ENCODE measurements at regions not wholly inside any gene's neighbourhood (a gene's known extent, or its start where the extent isn't known, plus 50 kb on each side); places are given as distances from the start of the nearest gene placed in this dataset.

- Histone ChIP-seq H3K4me3 (ENCODE audit: low read length in 3 of 3) (no peak overlapping the region), H3K36me3 (ENCODE audit: control insufficient read depth in 2 of 3, insufficient read depth in 3 of 3, low read length in 3 of 3) (no peaks in the 10 kb centered on the region), H3K27me3 (ENCODE audit: control insufficient read depth, insufficient read depth, low read length) (no peaks in the 10 kb centered on the region), H3K4me1 (ENCODE audit: control insufficient read depth in 2 of 3, insufficient read depth in 2 of 3, low read depth in 1 of 3, low read length in 3 of 3) (no peaks in the 10 kb centered on the region), H3K9me3 (ENCODE audit: control insufficient read depth in 2 of 3, insufficient read depth in 1 of 3, low read length in 3 of 3) (no peaks in the 10 kb centered on the region), H3K9ac (ENCODE audit: low read length in 3 of 3) (no peak overlapping the region), H3K27ac (ENCODE audit: low read depth in 2 of 2, low read length in 2 of 2) (no peak overlapping the region)
- TF ChIP-seq CTCF (IDR thresholded peaks at IDR 0.05; ENCODE audit: borderline replicate concordance, extremely low read depth, insufficient read depth) = no peak
- intact Hi-C loops (cut with DNase I) = no loop called here
- no peak for FAIRE-seq
- no peak for DNase-seq
Observed at GRCh38 chr1:69291541-69291940, 276.2 kb upstream of the LRRC7 start.

- DNase-seq (no peak), FAIRE-seq (no peak)
- Histone ChIP-seq H3K27ac (ENCODE audit: low read depth in 2 of 2, low read length in 2 of 2) (no peak overlapping the region), H3K9ac (ENCODE audit: low read length in 3 of 3) (no peak overlapping the region), H3K4me3 (ENCODE audit: low read length in 3 of 3) (no peak overlapping the region), H3K27me3 (ENCODE audit: control insufficient read depth, insufficient read depth, low read length) (no peaks in the 10 kb centered on the region), H3K9me3 (ENCODE audit: control insufficient read depth in 2 of 3, insufficient read depth in 1 of 3, low read length in 3 of 3) (no peaks in the 10 kb centered on the region), H3K4me1 (ENCODE audit: control insufficient read depth in 2 of 3, insufficient read depth in 2 of 3, low read depth in 1 of 3, low read length in 3 of 3) (no peaks in the 10 kb centered on the region), H3K36me3 (ENCODE audit: control insufficient read depth in 2 of 3, insufficient read depth in 3 of 3, low read length in 3 of 3) (no peaks in the 10 kb centered on the region)
- TF ChIP-seq CTCF (IDR thresholded peaks at IDR 0.05; ENCODE audit: borderline replicate concordance, extremely low read depth, insufficient read depth) = no peak
- intact Hi-C loops (cut with DNase I) = no loop called here
Observed at GRCh38 chr1:69292833-69293232, 274.9 kb upstream of the LRRC7 start.

- H3K4me3 ChIP-seq (ENCODE audit: low read length in 3 of 3) = no peak overlapping the region
- no peaks in the 10 kb centered on the region for H3K4me1 ChIP-seq (ENCODE audit: control insufficient read depth in 2 of 3, insufficient read depth in 2 of 3, low read depth in 1 of 3, low read length in 3 of 3)
- no peaks in the 10 kb centered on the region for H3K27me3 ChIP-seq (ENCODE audit: control insufficient read depth, insufficient read depth, low read length)
- no peak for TF ChIP-seq CTCF (IDR thresholded peaks at IDR 0.05; ENCODE audit: borderline replicate concordance, extremely low read depth, insufficient read depth)
- intact Hi-C loops (cut with DNase I) = no loop called here
- no peaks in the 10 kb centered on the region for H3K36me3 ChIP-seq (ENCODE audit: control insufficient read depth in 2 of 3, insufficient read depth in 3 of 3, low read length in 3 of 3)
- no peak for DNase-seq
- no peaks in the 10 kb centered on the region for H3K9me3 ChIP-seq (ENCODE audit: control insufficient read depth in 2 of 3, insufficient read depth in 1 of 3, low read length in 3 of 3)
- no peak overlapping the region for H3K9ac ChIP-seq (ENCODE audit: low read length in 3 of 3)
- H3K27ac ChIP-seq (ENCODE audit: low read depth in 2 of 2, low read length in 2 of 2) = no peak overlapping the region
- FAIRE-seq = no peak
Observed at GRCh38 chr1:69294171-69294570, 273.6 kb upstream of the LRRC7 start.

- H3K9ac ChIP-seq (ENCODE audit: low read length in 3 of 3) = no peak overlapping the region
- H3K36me3 ChIP-seq (ENCODE audit: control insufficient read depth in 2 of 3, insufficient read depth in 3 of 3, low read length in 3 of 3) = no peaks in the 10 kb centered on the region
- H3K27me3 ChIP-seq (ENCODE audit: control insufficient read depth, insufficient read depth, low read length) = no peaks in the 10 kb centered on the region
- H3K9me3 ChIP-seq (ENCODE audit: control insufficient read depth in 2 of 3, insufficient read depth in 1 of 3, low read length in 3 of 3) = no peaks in the 10 kb centered on the region
- FAIRE-seq (no peak), DNase-seq (peak in 1 of 5 donors; percentile 14)
- intact Hi-C loops (cut with DNase I) = no loop called here
- TF ChIP-seq CTCF (IDR thresholded peaks at IDR 0.05; ENCODE audit: borderline replicate concordance, extremely low read depth, insufficient read depth) = no peak
- no peaks in the 10 kb centered on the region for H3K4me1 ChIP-seq (ENCODE audit: control insufficient read depth in 2 of 3, insufficient read depth in 2 of 3, low read depth in 1 of 3, low read length in 3 of 3)
- H3K4me3 ChIP-seq (ENCODE audit: low read length in 3 of 3) = no peak overlapping the region
- H3K27ac ChIP-seq (ENCODE audit: low read depth in 2 of 2, low read length in 2 of 2) = no peak overlapping the region
Observed at GRCh38 chr1:69295265-69295664, 272.5 kb upstream of the LRRC7 start.

All from kidney (tissue), 13 donors.